ENCODE measurements at regions not wholly inside any gene's neighbourhood (a gene's known extent, or its start where the extent isn't known, plus 50 kb on each side); places are given as distances from the start of the nearest gene placed in this dataset.

DNA sequence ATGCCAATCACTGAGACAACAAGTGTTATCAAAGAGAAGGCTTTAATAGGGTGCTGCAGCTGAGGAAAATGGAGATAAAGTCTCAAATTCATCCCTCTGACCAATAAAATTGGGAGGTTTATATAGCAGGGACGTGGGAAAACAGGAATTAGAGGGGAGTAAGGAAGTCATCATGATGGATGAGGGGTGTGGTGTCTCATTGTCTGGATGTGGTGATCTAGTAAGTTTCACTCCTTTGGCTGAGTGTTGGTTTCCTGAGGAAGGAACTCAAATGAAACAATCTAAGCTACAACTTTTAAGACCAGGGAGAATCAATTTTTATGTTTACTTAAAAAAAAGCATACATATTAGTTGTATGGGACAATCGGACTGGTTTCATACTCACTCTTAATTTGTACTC, 491.0 kb upstream of the KIRREL3 start:
- intact Hi-C loops (cut with DNase I) = no loop called here
- no peak overlapping the region for H3K27ac ChIP-seq
- H3K4me3 ChIP-seq = no peak overlapping the region
- no peak for DNase-seq (ENCODE audit: low spot score)
- H3K36me3 ChIP-seq = no peaks in the 10 kb centered on the region
- no peaks in the 10 kb centered on the region for H3K9me3 ChIP-seq
- WGBS = 48% methylated on average over 2 of the region's 2 CpGs
- TF ChIP-seq POLR2A (IDR thresholded peaks at IDR 0.05) = no peak
- no peaks in the 10 kb centered on the region for H3K4me1 ChIP-seq (replicated peaks)
- H3K27me3 ChIP-seq (replicated peaks; ENCODE audit: insufficient read depth) = no peaks in the 10 kb centered on the region

GRCh38 chr11:127490896-127491295, 490.3 kb upstream of the KIRREL3 start:
- no peak for TF ChIP-seq CTCF (IDR thresholded peaks at IDR 0.05)
- no peak for TF ChIP-seq POLR2A (IDR thresholded peaks at IDR 0.05)
- no peak for TF ChIP-seq POLR2AphosphoS5 (IDR thresholded peaks at IDR 0.05)
- H3K27ac ChIP-seq = no peak overlapping the region
- intact Hi-C loops (cut with DNase I) = no loop called here
- no peaks in the 10 kb centered on the region for H3K4me1 ChIP-seq (replicated peaks)
- no peak for DNase-seq (ENCODE audit: low spot score)
- H3K27me3 ChIP-seq (replicated peaks; ENCODE audit: insufficient read depth) = no peaks in the 10 kb centered on the region
- no peaks in the 10 kb centered on the region for H3K36me3 ChIP-seq
- H3K9me3 ChIP-seq = no peaks in the 10 kb centered on the region
- WGBS = 93% methylated on average over 2 of the region's 2 CpGs
- H3K4me3 ChIP-seq = no peak overlapping the region

DNA sequence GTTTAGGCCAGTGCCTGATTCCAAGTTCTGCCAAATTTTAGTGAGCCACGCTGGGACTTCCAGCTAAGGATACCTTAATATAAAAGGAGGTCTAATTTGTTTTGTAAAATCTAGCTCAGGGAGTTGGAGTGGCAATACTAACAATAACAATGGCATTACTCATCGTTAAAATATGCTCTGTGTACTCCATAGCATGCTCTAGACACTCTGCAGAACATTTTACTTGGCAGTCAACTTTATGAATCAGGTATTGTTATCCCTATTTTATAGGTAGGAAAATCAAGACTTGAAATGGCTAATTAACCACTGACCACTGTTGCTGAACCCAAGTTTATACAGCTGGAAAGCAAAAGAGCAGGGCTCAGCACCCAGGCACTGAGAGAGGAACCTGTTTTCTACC, 485.0 kb upstream of the KIRREL3 start:
- H3K4me3 ChIP-seq = no peak overlapping the region
- 37% methylated on average over 2 of the region's 2 CpGs for WGBS
- H3K9me3 ChIP-seq = no peaks in the 10 kb centered on the region
- TF ChIP-seq CTCF (IDR thresholded peaks at IDR 0.05) (no peak), POLR2A (IDR thresholded peaks at IDR 0.05) (no peak)
- DNase-seq (ENCODE audit: low spot score) = no peak
- intact Hi-C loops (cut with DNase I) = no loop called here
- H3K27me3 ChIP-seq (replicated peaks; ENCODE audit: insufficient read depth) = no peaks in the 10 kb centered on the region
- no peaks in the 10 kb centered on the region for H3K36me3 ChIP-seq
- no peaks in the 10 kb centered on the region for H3K4me1 ChIP-seq (replicated peaks)
- no peak overlapping the region for H3K27ac ChIP-seq

DNA sequence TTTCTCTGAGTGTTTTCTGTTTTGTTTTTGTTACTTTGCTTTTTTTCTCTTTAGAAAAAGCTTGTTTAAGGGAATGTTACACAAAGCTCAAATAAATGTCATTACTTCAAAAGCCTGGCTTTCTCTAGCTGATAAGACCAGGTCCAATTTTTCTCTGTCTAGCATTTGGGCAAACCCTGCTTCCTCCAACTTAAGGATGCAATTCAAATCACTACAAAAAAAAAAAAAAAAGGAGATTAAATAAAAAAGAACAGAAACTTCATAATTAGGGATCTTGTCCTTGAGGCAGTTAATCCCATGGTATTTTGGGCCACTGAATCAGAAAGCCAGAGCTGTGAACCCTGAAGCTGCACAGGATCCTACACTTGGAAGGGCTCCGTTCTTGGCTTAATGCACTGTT, 480.8 kb upstream of the KIRREL3 start:
- TF ChIP-seq POLR2AphosphoS5 (IDR thresholded peaks at IDR 0.05) (no peak), POLR2A (IDR thresholded peaks at IDR 0.05) (no peak), CTCF (IDR thresholded peaks at IDR 0.05) (no peak)
- 48% methylated on average over 1 of the region's 1 CpG for WGBS
- no peaks in the 10 kb centered on the region for H3K36me3 ChIP-seq
- no peaks in the 10 kb centered on the region for H3K9me3 ChIP-seq
- intact Hi-C loops (cut with DNase I) = no loop called here
- H3K27me3 ChIP-seq (replicated peaks; ENCODE audit: insufficient read depth) = no peaks in the 10 kb centered on the region
- no peaks in the 10 kb centered on the region for H3K4me1 ChIP-seq (replicated peaks)
- H3K27ac ChIP-seq = no peak overlapping the region
- DNase-seq (ENCODE audit: low spot score) = no peak
- H3K4me3 ChIP-seq = no peak overlapping the region

DNA sequence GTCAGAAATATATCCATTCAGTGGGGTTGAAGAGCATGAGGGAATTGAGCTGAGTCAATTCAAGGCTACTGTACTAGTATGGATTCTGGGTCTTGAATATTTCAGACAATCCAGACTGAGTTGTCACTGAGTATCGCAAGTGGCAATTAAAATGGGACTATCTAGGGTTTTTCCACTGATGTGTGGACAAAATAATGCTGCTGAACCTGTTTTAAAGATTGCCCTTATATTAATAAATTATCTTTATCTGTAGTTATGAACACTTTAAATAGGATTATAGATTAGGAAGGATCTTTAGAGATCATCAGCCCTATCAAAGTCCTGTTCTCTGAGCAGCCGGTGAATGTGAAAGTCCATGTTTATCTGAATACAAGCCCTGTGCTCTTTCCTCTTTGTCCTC, 478.3 kb upstream of the KIRREL3 start:
- no peaks in the 10 kb centered on the region for H3K36me3 ChIP-seq
- DNase-seq (ENCODE audit: low spot score) = no peak
- TF ChIP-seq POLR2A (IDR thresholded peaks at IDR 0.05) = no peak
- TF ChIP-seq POLR2AphosphoS5 (IDR thresholded peaks at IDR 0.05) = no peak
- no peak for TF ChIP-seq CTCF (IDR thresholded peaks at IDR 0.05)
- H3K4me3 ChIP-seq = no peak overlapping the region
- no peaks in the 10 kb centered on the region for H3K4me1 ChIP-seq (replicated peaks)
- intact Hi-C loops (cut with DNase I) = no loop called here
- WGBS = 85% methylated on average over 2 of the region's 2 CpGs
- no peaks in the 10 kb centered on the region for H3K9me3 ChIP-seq
- no peaks in the 10 kb centered on the region for H3K27me3 ChIP-seq (replicated peaks; ENCODE audit: insufficient read depth)
- H3K27ac ChIP-seq = no peak overlapping the region

All from prostate gland (tissue), 2 donors.